ENCODE measurements at regions not wholly inside any gene's neighbourhood (a gene's known extent, or its start where the extent isn't known, plus 50 kb on each side); places are given as distances from the start of the nearest gene placed in this dataset.

GRCh38 chr9:31958572-31958971 lies 425.9 kb upstream of the ACO1 start:
- Mint-ChIP-seq H3K9me3 (peaks cover 10% of the 10 kb centered on the region), H3K4me1 (no peaks in the 10 kb centered on the region), H3K27me3 (no peaks in the 10 kb centered on the region), H3K36me3 (ENCODE audit: low read depth) (no peaks in the 10 kb centered on the region), H3K4me3 (no peak overlapping the region), H3K27ac (no peak overlapping the region)
- ChIA-PET CTCF (no interaction called here), POLR2A (no interaction called here)
- no peak for DNase-seq

DNA sequence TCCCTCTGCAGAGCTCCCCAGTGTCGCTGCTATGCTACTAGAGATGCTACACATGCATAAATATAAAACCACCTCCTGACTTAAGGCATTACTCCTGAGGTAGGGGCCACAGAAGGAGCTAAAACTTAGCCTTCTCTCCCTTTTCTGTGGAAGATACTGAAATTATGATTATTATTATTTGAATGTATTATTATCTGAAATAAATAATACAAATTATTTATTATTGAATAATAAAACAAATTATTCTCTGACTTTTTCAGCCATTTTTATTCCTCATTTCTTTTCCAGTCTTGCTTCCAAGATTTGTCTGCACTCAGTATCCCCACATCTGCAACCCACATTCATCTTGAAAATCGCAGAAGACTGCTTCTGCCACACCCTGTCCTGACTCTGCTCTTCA lies 414.9 kb upstream of the ACO1 start:
- Mint-ChIP-seq H3K27ac (no peak overlapping the region), H3K4me3 (no peak overlapping the region), H3K4me1 (no peaks in the 10 kb centered on the region), H3K27me3 (no peaks in the 10 kb centered on the region), H3K9me3 (no peaks in the 10 kb centered on the region), H3K36me3 (ENCODE audit: low read depth) (no peaks in the 10 kb centered on the region)
- ChIA-PET POLR2A (no interaction called here), CTCF (no interaction called here)
- no peak for DNase-seq

DNA sequence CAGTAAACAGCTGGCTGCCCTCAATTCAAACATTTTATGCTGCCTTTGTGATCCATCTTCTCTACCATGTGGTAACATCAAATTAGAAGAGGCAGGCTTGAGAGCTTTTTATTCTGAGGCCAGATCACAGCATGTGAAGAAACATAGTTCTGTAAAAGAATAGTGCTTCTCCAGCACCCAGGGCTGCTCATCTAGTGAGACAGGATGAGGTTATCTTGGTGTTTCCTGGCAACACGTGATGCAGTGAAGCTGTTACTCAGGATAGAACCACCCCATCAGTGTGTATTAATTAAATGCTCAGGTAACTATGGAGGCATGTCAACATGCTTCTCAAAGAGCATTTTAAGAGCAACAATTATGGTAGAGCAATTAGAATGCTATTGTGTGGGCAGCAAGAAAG lies 400.5 kb upstream of the ACO1 start:
- no peak overlapping the region for H3K4me3 Mint-ChIP-seq
- no peaks in the 10 kb centered on the region for H3K4me1 Mint-ChIP-seq
- no peak overlapping the region for H3K27ac Mint-ChIP-seq
- H3K36me3 Mint-ChIP-seq (ENCODE audit: low read depth) = no peaks in the 10 kb centered on the region
- no peaks in the 10 kb centered on the region for H3K27me3 Mint-ChIP-seq
- CTCF ChIA-PET = no interaction called here
- POLR2A ChIA-PET = no interaction called here
- peaks cover 9% of the 10 kb centered on the region for H3K9me3 Mint-ChIP-seq
- no peak for DNase-seq

DNA sequence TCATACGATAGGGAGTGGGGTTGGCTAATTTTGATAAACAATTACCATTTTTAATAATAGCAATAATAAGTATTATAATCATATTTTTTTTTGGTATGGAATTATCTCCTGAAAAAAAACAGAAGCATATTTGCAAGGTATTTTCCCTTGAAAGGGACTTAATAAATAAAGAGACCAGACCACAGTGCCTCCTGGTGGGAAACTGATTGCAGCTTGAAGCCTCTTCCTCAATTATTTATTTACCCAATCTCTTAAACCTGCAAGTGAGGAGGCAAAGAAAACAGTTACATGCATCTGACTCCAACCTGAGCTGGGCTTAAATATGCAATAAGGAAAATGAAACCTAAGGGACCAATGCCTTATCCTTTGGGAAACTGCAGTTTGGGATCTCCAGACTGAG lies 388.1 kb upstream of the ACO1 start:
- no peak for DNase-seq
- POLR2A ChIA-PET = no interaction called here
- Mint-ChIP-seq H3K4me1 (no peaks in the 10 kb centered on the region), H3K27me3 (no peaks in the 10 kb centered on the region), H3K36me3 (ENCODE audit: low read depth) (no peaks in the 10 kb centered on the region), H3K27ac (no peak overlapping the region), H3K4me3 (no peak overlapping the region), H3K9me3 (peaks cover 2% of the 10 kb centered on the region)
- CTCF ChIA-PET = no interaction called here

- ChIA-PET POLR2A (no interaction called here), CTCF (no interaction called here)
- Mint-ChIP-seq H3K27ac (no peak overlapping the region), H3K36me3 (ENCODE audit: low read depth) (no peaks in the 10 kb centered on the region), H3K27me3 (no peaks in the 10 kb centered on the region), H3K4me3 (no peak overlapping the region), H3K4me1 (no peaks in the 10 kb centered on the region), H3K9me3 (no peaks in the 10 kb centered on the region)
- DNase-seq = no peak
These were observed 379.9 kb upstream of the ACO1 start for GRCh38 chr9:32004431-32005076.

- ChIA-PET POLR2A (no interaction called here), CTCF (no interaction called here)
- H3K27me3 Mint-ChIP-seq = no peaks in the 10 kb centered on the region
- H3K9me3 Mint-ChIP-seq = no peaks in the 10 kb centered on the region
- no peak overlapping the region for H3K4me3 Mint-ChIP-seq
- H3K27ac Mint-ChIP-seq = no peak overlapping the region
- H3K36me3 Mint-ChIP-seq (ENCODE audit: low read depth) = no peaks in the 10 kb centered on the region
- DNase-seq = no peak
- no peaks in the 10 kb centered on the region for H3K4me1 Mint-ChIP-seq
These were observed 374.1 kb upstream of the ACO1 start for GRCh38 chr9:32010322-32010721.

DNA sequence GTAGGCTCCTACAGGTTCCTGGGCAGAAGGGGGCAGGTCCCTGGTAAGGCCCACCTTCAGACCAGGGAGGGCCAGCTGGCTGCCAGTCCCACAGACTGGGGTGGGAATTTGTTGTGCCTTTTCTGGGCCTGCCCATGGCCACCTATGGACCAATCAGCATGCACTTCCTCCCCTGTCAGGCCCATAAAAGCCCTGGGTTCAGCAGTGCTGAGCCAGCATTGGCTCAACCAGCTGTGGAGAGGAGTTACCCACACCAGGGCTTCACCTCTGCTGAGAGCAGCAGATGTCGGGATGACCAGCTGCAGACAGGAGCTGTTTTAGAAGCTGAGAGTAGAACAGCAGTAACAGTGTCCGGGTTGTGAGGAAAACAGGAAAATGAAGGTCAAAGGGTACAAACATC lies 373.4 kb upstream of the ACO1 start:
- H3K27ac Mint-ChIP-seq = no peak overlapping the region
- H3K4me3 Mint-ChIP-seq = no peak overlapping the region
- H3K36me3 Mint-ChIP-seq (ENCODE audit: low read depth) = no peaks in the 10 kb centered on the region
- no peaks in the 10 kb centered on the region for H3K9me3 Mint-ChIP-seq
- ChIA-PET CTCF (no interaction called here), POLR2A (no interaction called here)
- no peaks in the 10 kb centered on the region for H3K4me1 Mint-ChIP-seq
- DNase-seq = no peak
- H3K27me3 Mint-ChIP-seq = no peaks in the 10 kb centered on the region

GRCh38 chr9:32015795-32016194 lies 368.6 kb upstream of the ACO1 start:
- Mint-ChIP-seq H3K9me3 (no peaks in the 10 kb centered on the region), H3K27me3 (no peaks in the 10 kb centered on the region), H3K36me3 (ENCODE audit: low read depth) (no peaks in the 10 kb centered on the region), H3K4me3 (no peak overlapping the region), H3K27ac (no peak overlapping the region), H3K4me1 (no peaks in the 10 kb centered on the region)
- POLR2A ChIA-PET = no interaction called here
- DNase-seq = no peak
- CTCF ChIA-PET = interaction anchor here (0.5 kb wide), 1 partner anchor 14 kb away, joined by 3 read pairs; no protein-coding TSS in a partner anchor

GRCh38 chr9:32045513-32045912 lies 338.9 kb upstream of the ACO1 start:
- H3K27me3 Mint-ChIP-seq = no peaks in the 10 kb centered on the region
- H3K4me3 Mint-ChIP-seq = no peak overlapping the region
- POLR2A ChIA-PET = no interaction called here
- peaks cover 2% of the 10 kb centered on the region for H3K9me3 Mint-ChIP-seq
- CTCF ChIA-PET = no interaction called here
- no peak overlapping the region for H3K27ac Mint-ChIP-seq
- H3K4me1 Mint-ChIP-seq = no peaks in the 10 kb centered on the region
- no peak for DNase-seq
- no peaks in the 10 kb centered on the region for H3K36me3 Mint-ChIP-seq (ENCODE audit: low read depth)

GRCh38 chr9:32067261-32067660 lies 317.2 kb upstream of the ACO1 start:
- ChIA-PET POLR2A (no interaction called here), CTCF (no interaction called here)
- Mint-ChIP-seq H3K4me1 (no peaks in the 10 kb centered on the region), H3K9me3 (no peaks in the 10 kb centered on the region), H3K4me3 (no peak overlapping the region), H3K27me3 (no peaks in the 10 kb centered on the region), H3K27ac (no peak overlapping the region), H3K36me3 (ENCODE audit: low read depth) (no peaks in the 10 kb centered on the region)
- DNase-seq = no peak

DNA sequence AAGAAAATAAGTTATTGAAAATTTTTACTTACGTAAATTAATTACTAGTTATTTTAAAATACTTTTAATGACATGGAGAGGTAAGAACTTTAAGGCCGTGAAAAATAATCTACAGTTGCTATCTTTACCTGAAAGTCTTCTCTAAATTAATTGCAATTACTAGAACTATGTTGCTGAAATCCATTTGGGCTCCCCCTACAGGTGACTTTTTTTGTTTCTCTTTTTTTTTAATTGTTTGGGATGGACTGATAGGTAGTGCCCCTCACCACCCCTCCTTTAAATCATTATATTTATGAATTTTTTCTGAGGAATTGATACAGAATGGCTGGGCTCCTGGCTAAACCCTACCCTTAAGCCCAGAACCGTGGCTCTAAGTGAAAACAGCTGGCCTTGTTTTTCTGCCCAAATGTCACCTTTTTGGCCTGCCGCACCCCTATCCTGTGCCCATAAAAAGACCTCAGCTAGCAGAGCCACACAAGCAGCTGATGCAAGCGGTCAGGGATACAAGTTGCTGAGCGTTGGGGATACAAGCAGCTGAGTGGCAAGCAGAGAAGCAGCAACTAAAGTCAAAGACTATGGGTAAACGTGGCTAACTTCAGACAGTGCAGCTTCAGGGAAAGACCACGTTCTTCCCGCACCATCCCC lies 315.2 kb upstream of the ACO1 start:
- POLR2A ChIA-PET = no interaction called here
- H3K4me3 Mint-ChIP-seq = no peak overlapping the region
- H3K27ac Mint-ChIP-seq = no peak overlapping the region
- H3K36me3 Mint-ChIP-seq (ENCODE audit: low read depth) = no peaks in the 10 kb centered on the region
- no peaks in the 10 kb centered on the region for H3K27me3 Mint-ChIP-seq
- no peaks in the 10 kb centered on the region for H3K9me3 Mint-ChIP-seq
- no peaks in the 10 kb centered on the region for H3K4me1 Mint-ChIP-seq
- no peak for DNase-seq
- CTCF ChIA-PET = no interaction called here

DNA sequence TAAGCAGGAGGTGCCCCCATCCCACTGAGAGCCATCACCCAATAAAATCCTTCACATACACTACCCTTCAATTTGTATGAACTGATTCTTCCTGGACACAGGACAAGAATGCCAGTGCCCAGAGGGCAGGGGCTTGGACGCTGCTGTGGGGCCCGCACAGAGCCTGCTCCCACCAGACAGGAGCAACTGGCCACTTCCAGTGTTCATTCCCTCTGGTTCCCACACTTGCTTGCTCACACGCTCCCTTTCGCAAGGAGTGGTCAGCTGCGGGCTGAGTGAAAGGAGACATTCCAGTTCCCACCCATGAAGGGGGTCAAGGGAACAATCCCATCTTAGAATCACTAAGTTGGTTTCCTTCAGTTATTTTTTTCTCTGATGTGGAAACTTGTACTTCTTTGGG lies 314.5 kb upstream of the ACO1 start:
- Mint-ChIP-seq H3K36me3 (ENCODE audit: low read depth) (no peaks in the 10 kb centered on the region), H3K27me3 (no peaks in the 10 kb centered on the region), H3K27ac (no peak overlapping the region), H3K9me3 (no peaks in the 10 kb centered on the region), H3K4me1 (no peaks in the 10 kb centered on the region), H3K4me3 (no peak overlapping the region)
- ChIA-PET POLR2A (no interaction called here), CTCF (no interaction called here)
- DNase-seq = no peak

DNA sequence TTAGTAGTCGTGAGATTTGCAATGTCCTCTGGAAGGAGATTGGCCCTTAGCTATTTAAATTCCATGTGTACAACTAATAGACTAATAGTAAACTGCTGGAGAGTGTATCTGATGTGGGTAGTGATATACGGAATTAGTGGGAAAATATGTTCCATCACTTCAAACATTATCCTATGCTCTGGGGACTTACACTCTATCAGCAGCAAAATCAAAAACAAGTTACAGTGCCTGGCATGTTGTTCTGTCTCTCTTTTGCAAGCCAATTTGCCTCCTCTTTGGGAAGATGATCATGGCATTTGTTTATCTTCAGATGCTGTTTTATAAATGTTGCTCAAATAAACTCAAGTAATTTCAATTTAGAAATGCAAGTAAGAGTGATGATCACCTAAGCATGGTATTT lies 311.9 kb upstream of the ACO1 start:
- Mint-ChIP-seq H3K27ac (no peak overlapping the region), H3K27me3 (no peaks in the 10 kb centered on the region), H3K4me1 (no peaks in the 10 kb centered on the region), H3K9me3 (no peaks in the 10 kb centered on the region), H3K36me3 (ENCODE audit: low read depth) (no peaks in the 10 kb centered on the region), H3K4me3 (no peak overlapping the region)
- ChIA-PET CTCF (no interaction called here), POLR2A (no interaction called here)
- DNase-seq = no peak

GRCh38 chr9:32092031-32092430 lies 292.4 kb upstream of the ACO1 start:
- no peak overlapping the region for H3K27ac Mint-ChIP-seq
- no peaks in the 10 kb centered on the region for H3K36me3 Mint-ChIP-seq (ENCODE audit: low read depth)
- no peaks in the 10 kb centered on the region for H3K27me3 Mint-ChIP-seq
- DNase-seq = no peak
- ChIA-PET POLR2A (no interaction called here), CTCF (no interaction called here)
- no peak overlapping the region for H3K4me3 Mint-ChIP-seq
- H3K9me3 Mint-ChIP-seq = no peaks in the 10 kb centered on the region
- no peaks in the 10 kb centered on the region for H3K4me1 Mint-ChIP-seq

All from activated CD4-positive, alpha-beta T cell treated with anti-CD3 and anti-CD28 coated beads, Interleukin-2, amount 10 ng/mL, durations not matched to agents 7 days and 5 days (primary cell).